K562 (cell line): ENCODE measurements at regions not wholly inside any gene's neighbourhood (a gene's known extent, or its start where the extent isn't known, plus 50 kb on each side); places are given as distances from the start of the nearest gene placed in this dataset.

Source experiments
- ATAC-seq: fragments of 200-7000 bp; cut with Tn5 transposase; 3 replicates; pipeline ENCODE4 v1.9.1; 2020; ENCODE audit warnings: moderate library complexity
- BruUV-seq: library from RNA; stranded (reverse); fragments of 400-500 nt; replicated peaks from 2 replicates; lab custom pipeline; 2021; lab: Mats Ljungman, UMichigan
- CTCF ChIA-PET: fragments of 300-600 bp; formaldehyde crosslinking; extraction: SDS; loops from one replicate; lab custom pipeline; 2021; ENCODE audit warnings: low intra/inter-chr PET ratio; lab: Yijun Ruan, JAX
- POLR2A ChIA-PET: fragments of 300-600, 350-650 bp; sonication (Branson Sonifier 250); formaldehyde crosslinking; extraction: SDS; loops from one replicate; lab custom pipeline; 2021; ENCODE audit warnings: antibody characterized with exemption, inconsistent platforms; lab: Yijun Ruan, JAX
- DNase-seq, 4 experiments: peaks; one replicate each; pipeline versions ENCODE4 v3.0.0 to v3.0.0-alpha.2; 2011 to 2018; ENCODE audit warnings: low spot score in 3 of 4, mixed read lengths in 3 of 4; ENCODE audit errors: extremely low read depth in 1 of 4
- FAIRE-seq: peaks from 2 replicates; lab custom pipeline; 2011; peaks lifted over from hg19 to GRCh38; lab: Jason Lieb, UNC
- H2AFZ ChIP-seq: 2 replicates; pipeline ENCODE4 v1.6.0; 2011; ENCODE audit warnings: low read depth, low read length, control low read depth, inconsistent platforms
- H3K27ac ChIP-seq: fragments of 200-600 bp; 3 replicates; pipeline ENCODE4 v1.8.0; 2011; ENCODE audit warnings: low read depth, mild to moderate bottlenecking, control low read depth, inconsistent platforms, low read length, moderate library complexity, mixed read lengths; ENCODE audit errors: extremely low read depth
- H3K27me3 ChIP-seq, 2 experiments: fragments of 300-600 bp in 1 of 2; 2 replicates in 1 of 2; 3 replicates in 1 of 2; pipeline versions ENCODE4 v1.6.0 to v1.8.0; 2011; ENCODE audit warnings: inconsistent platforms in 2 of 2, low read length in 2 of 2, mild to moderate bottlenecking in 1 of 2, mixed read lengths in 1 of 2, moderate library complexity in 1 of 2; ENCODE audit not compliant: control insufficient read depth in 2 of 2, insufficient read depth in 2 of 2
- H3K36me3 ChIP-seq: fragments of 300-600 bp; 3 replicates; pipeline ENCODE4 v1.8.0; 2011; ENCODE audit warnings: mild to moderate bottlenecking, low read length, inconsistent platforms; ENCODE audit not compliant: control insufficient read depth, insufficient read depth
- H3K4me1 ChIP-seq, 2 experiments: fragments of 200-600 bp in 1 of 2; replicated peaks in 1 of 2; 2 replicates in 1 of 2; 3 replicates in 1 of 2; pipeline versions ENCODE4 v1.5.1 to v1.8.0; 2011; ENCODE audit warnings: inconsistent platforms in 2 of 2, low read length in 2 of 2, mild to moderate bottlenecking in 1 of 2, mixed read lengths in 1 of 2, moderate library complexity in 1 of 2; ENCODE audit not compliant: control insufficient read depth in 2 of 2, insufficient read depth in 2 of 2
- H3K4me2 ChIP-seq: 2 replicates; pipeline ENCODE4 v1.6.1; 2011; ENCODE audit warnings: low read length, control low read depth, inconsistent platforms, mixed read lengths; ENCODE audit not compliant: insufficient read depth
- H3K4me3 ChIP-seq: fragments of 200-600 bp; sonication (generic), shearing (Covaris generic); 2 replicates; pipeline ENCODE4 v1.5.1; 2016; ENCODE audit warnings: control low read depth, inconsistent platforms
- H3K79me2 ChIP-seq: fragments of 200-600 bp; 3 replicates; pipeline ENCODE4 v1.8.0; 2011; ENCODE audit warnings: low read length, inconsistent platforms; ENCODE audit not compliant: control insufficient read depth, insufficient read depth
- H3K9ac ChIP-seq, 2 experiments: 2 replicates each; pipeline versions ENCODE4 v1.6.0 to v1.6.1; 2011; ENCODE audit warnings: low read depth in 2 of 2, low read length in 2 of 2, control low read depth in 1 of 2, inconsistent platforms in 1 of 2, mild to moderate bottlenecking in 1 of 2, mixed read lengths in 1 of 2; ENCODE audit not compliant: insufficient read depth in 1 of 2
- H3K9me1 ChIP-seq: one replicate; pipeline ENCODE4 v1.6.0; 2011; ENCODE audit warnings: inconsistent platforms, mild to moderate bottlenecking, low read length, moderate library complexity; ENCODE audit not compliant: control insufficient read depth, insufficient read depth
- H3K9me3 ChIP-seq: replicated peaks from 2 replicates; pipeline ENCODE4 v1.5.1; 2011; ENCODE audit warnings: low read depth, low read length, inconsistent platforms; ENCODE audit not compliant: control insufficient read depth, insufficient read depth
- H4K20me1 ChIP-seq: replicated peaks from 2 replicates; pipeline ENCODE4 v1.6.1; 2011; ENCODE audit warnings: low read length, inconsistent platforms, mixed read lengths; ENCODE audit not compliant: control insufficient read depth, insufficient read depth
- ESRRA ChIP-seq: fragments of 450-650 bp; IDR thresholded peaks from 2 replicates; pipeline ENCODE4 v1.6.1; 2014; ENCODE audit warnings: low read depth, mild to moderate bottlenecking, moderate library complexity, borderline replicate concordance
- FOXP1 ChIP-seq: sonication (generic); formaldehyde crosslinking; IDR thresholded peaks from 2 replicates; pipeline ENCODE4 v1.8.0; 2022; ENCODE audit warnings: mild to moderate bottlenecking, missing genetic modification reagents
- HBP1 ChIP-seq: fragments of 450-650 bp; formaldehyde crosslinking; IDR thresholded peaks from 2 replicates; pipeline ENCODE4 v1.4.0; 2022; ENCODE audit warnings: missing genetic modification characterization
- KHSRP ChIP-seq: fragments of 450-650 bp; IDR thresholded peaks from 2 replicates; pipeline ENCODE4 v1.6.1; 2017
- MXD1 ChIP-seq: fragments of 250-450 bp; sonication (Bioruptor Pico); IDR thresholded peaks from 2 replicates; pipeline ENCODE4 v1.8.0; 2021; ENCODE audit warnings: borderline replicate concordance, mild to moderate bottlenecking, moderate library complexity; ENCODE audit not compliant: poor library complexity, severe bottlenecking
- POLR2H ChIP-seq: IDR thresholded peaks from 2 replicates; pipeline ENCODE4 v1.6.1; 2016; ENCODE audit warnings: missing genetic modification characterization, low read depth, mild to moderate bottlenecking, control low read depth, missing compliant biosample characterization, moderate library complexity
- SLC30A9 ChIP-seq: fragments of 250-450 bp; sonication (Bioruptor Pico); IDR thresholded peaks from 2 replicates; pipeline ENCODE4 v1.8.0; 2022; ENCODE audit warnings: mild to moderate bottlenecking, moderate library complexity
- TEAD4 ChIP-seq, 2 experiments: sonication (generic) in 1 of 2; formaldehyde crosslinking in 1 of 2; IDR thresholded peaks; 2 replicates each; pipeline versions ENCODE4 v1.6.1 to v1.8.0; 2012 to 2022; ENCODE audit warnings: borderline replicate concordance in 1 of 2, inconsistent platforms in 1 of 2, low read length in 1 of 2, mild to moderate bottlenecking in 1 of 2, missing genetic modification reagents in 1 of 2
- ZNF121 ChIP-seq: sonication (generic); formaldehyde crosslinking; conservative IDR thresholded peaks from 2 replicates; pipeline ENCODE4 v1.8.0; 2022; ENCODE audit warnings: missing genetic modification reagents
- ZNF398 ChIP-seq: fragments of 250-450 bp; sonication (Bioruptor Pico); IDR thresholded peaks from 2 replicates; pipeline ENCODE4 v1.8.0; 2021; ENCODE audit warnings: moderate library complexity, mild to moderate bottlenecking, inconsistent platforms
- WGBS: fragments of 100-300 bp; shearing (Covaris generic); methylation state at CpG from one replicate; pipeline ENCODE4 v1.1.6; 2016; ENCODE audit warnings: low coverage, mixed read lengths; ENCODE audit not compliant: insufficient coverage; ENCODE audit errors: missing lambda C conversion rate; 5-methylcytosine and 5-hydroxymethylcytosine counted together
- in situ Hi-C: fragments of 300-500 bp; cut with MboI; formaldehyde crosslinking; loops from 4 replicates; pipeline ENCODE4 v1.15.0; 2018; ENCODE audit warnings: inconsistent platforms, mixed read lengths
- intact Hi-C: fragments of 100-400 bp; cut with micrococcal nuclease; formaldehyde crosslinking; loops from 2 replicates; pipeline ENCODE4 v1.14.2; 2022

- DNase-seq (no peak), FAIRE-seq (no peak)
- H2AFZ ChIP-seq: no peak overlapping the region
- H3K79me2 ChIP-seq: no peaks in the 10 kb centered on the region
- no peak overlapping the region for H3K27ac ChIP-seq
- TF ChIP-seq MXD1 (CRISPR knock-in tag) (no peak), POLR2H (no peak), HBP1 (CRISPR knock-in tag) (no peak), SLC30A9 (CRISPR knock-in tag) (no peak), TEAD4 (IDR thresholded peaks at IDR 0.05; ENCODE audit: low read length) (no peak), TEAD4 (CRISPR knock-in tag; IDR thresholded peaks at IDR 0.05; ENCODE audit: borderline replicate concordance) (no peak), KHSRP (no peak), ZNF121 (CRISPR knock-in tag) (no peak), FOXP1 (no peak), ESRRA (no peak), ZNF398 (no peak)
- TF ChIP-seq, all 486 proteins: peak for 0
- no peak for ATAC-seq
- in situ Hi-C loops (no loop called here), intact Hi-C loops (no loop called here)
- no TSS peak for BruUV-seq
- Histone ChIP-seq H3K36me3 (no peaks in the 10 kb centered on the region), H3K9me1 (no peaks in the 10 kb centered on the region), H3K4me2 (no peak overlapping the region), H3K27me3 (peaks cover 0 to 11% of the 10 kb centered on the region in 2 experiments; a peak in 1 of 5 replicates), H3K9me3 (no peaks in the 10 kb centered on the region), H3K9ac (no peak overlapping the region), H3K4me1 (no peaks in the 10 kb centered on the region), H4K20me1 (no peaks in the 10 kb centered on the region), H3K4me3 (no peak overlapping the region)
- ChIA-PET POLR2A (no interaction called here), CTCF (no interaction called here)
- 20% methylated on average over 2 of the region's 3 CpGs for WGBS
These were observed 49.8 kb upstream of the PARP11 start for GRCh38 chr12:3923021-3923420.
